Stimulated activated CD4-positive, alpha-beta T cell treated with anti-CD3 and anti-CD28 coated beads, Interleukin-15, amount 100 ng/mL, for 48 hours (primary cell): ENCODE measurements at regions not wholly inside any gene's neighbourhood (a gene's known extent, or its start where the extent isn't known, plus 50 kb on each side); places are given as distances from the start of the nearest gene placed in this dataset.

Experiments
- DNase-seq, 2 donors: peaks; one replicate each; pipeline ENCODE4 v3.0.0-alpha.2; 2020; ENCODE audit warnings: low read depth in 2 of 2

DNA sequence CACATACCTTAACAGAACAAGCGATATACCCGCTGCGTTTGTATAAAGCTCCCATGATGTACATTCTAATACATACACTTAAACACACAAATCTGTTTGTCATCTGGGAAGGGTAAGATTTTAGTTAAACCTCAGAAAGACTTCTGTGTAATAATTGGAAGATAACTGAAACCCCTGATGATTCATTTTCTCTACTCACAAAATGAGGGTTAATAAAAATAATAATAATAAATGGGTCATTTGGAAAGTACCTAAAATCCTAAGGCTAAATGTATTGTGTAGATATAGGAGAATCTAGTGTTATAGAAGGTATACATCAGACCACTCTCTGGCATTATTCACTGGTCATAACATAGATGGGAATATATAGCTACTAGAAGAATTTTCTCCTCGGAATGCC is 64.7 kb upstream of the SOX9 start:
- DNase-seq, result no peak

DNA sequence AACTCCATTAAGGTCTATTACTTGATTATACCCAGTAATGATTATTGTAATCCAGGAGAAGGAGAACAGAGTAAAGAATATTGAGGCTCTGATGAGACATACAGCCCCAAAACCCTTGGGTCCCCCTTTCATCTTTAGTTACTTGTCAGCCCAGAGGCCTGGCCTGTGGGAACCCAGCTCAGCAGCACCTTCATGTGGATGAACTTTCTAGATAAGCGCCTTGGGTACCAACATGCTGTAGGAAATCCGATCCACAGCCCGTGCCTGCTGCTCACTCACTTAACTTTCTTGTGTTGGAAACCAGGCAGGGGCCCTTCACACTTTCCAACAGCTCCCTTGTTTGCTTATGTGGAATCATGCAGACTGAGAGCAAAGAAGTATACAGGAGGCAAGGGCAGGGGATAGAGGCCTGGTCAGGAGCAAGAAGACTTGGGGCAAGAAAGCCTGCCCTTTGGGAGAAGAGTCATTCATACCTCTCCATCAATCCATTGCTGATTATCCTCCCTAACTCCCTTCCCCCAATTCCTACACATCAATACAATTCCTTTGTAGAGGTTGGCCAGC is 64.0 kb upstream of the SOX9 start:
- DNase-seq, result no peak

DNA sequence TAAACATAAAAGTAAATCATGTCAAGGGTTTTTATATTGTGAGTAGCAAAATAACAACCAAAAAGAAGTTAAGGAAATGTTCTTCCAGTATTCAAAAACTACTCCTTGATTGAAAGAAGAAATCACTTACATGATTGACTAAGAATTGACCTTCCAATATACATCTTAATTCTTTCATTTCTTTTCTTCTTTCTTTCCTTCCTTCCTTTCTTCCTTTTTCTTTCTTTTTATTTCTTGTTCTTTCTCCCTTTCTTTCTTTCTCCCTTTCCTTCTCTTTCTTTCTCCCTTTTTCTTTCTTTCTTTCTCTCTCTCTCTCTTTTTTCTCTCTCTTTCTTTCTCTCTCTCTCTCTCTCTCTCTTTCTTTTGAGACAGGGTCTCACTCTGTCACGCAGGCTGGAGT is 60.7 kb upstream of the SOX9 start:
- DNase-seq, result no peak

DNA sequence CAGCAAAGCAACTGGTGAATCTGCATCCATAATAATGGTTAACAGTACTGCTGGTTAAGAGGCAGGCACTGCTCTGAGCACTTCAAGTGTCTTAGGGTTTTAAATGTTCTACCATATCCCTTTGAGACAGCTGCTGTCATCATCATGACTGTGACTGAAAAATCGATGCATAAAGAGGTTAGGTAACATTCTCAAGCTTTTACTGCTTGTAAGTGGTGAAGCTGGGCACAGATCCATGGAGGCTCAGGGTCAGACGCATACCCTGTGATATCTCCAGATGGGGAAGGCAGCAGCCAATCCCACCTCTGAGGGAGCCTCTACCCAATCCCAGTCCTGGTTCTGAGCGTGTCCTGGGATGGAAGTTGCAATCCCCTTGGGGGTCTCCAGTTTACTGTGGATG is 57.6 kb upstream of the SOX9 start:
- DNase-seq, result no peak

DNA sequence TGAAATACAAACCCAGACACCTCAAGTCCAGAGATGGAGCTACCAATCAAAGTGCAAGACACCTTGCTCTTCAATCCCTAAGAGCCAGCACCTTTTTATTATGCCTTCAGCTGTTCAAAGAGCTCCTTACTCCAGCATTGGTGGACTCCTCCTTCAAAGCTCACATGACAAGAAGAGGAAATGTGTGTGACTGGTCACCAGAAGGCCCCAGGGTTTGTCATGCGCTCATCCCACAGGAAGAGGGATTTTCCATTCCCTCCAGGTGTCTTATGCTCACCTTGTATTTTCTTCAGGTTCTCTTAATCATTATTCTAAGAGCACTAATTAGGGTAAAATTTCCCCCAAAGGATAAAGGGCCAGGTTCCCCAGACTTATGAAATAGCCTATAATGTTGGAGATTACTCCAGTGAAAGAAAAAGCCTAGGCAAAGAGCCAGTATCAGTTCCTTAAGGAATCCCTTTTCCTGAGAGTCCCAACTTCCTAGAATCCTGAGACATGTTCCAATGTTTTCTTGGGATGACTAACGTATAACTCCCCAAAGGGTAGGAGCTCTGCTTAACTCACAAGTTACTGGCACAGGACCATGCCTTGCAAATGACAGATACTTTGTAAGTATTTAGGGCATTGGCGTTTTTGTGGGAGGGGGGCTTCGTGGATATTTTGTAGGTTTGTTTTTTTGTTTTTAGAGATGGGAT is 56.9 kb upstream of the SOX9 start:
- no peak for DNase-seq

DNA sequence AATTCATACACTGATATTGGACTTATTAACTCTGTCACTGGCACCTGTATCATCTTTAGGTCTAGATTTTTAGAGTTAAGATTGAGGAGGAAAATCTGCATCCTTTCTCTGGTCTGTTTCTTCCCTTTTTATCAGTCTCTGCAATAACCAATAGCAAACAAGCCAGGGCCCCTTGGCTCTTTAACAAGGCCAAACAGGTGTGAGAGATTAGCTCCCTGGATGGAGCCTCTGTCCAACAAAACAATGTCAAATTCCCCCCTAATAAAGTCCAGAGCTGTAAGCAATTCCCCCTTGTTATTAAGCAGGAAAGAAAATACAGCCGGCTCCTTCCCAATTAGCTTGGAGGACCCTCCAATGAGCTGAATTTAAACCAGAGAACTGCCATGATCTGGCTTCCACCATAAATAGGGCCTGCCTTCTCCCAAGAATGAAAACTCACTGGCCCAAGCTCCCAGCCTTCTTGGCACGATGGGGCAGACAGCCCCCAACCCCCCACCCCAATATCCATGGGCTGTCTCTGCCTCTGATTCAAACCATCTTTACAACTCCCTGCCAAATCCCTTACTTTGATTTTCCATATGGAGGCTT is 56.1 kb upstream of the SOX9 start:
- no peak for DNase-seq

DNA sequence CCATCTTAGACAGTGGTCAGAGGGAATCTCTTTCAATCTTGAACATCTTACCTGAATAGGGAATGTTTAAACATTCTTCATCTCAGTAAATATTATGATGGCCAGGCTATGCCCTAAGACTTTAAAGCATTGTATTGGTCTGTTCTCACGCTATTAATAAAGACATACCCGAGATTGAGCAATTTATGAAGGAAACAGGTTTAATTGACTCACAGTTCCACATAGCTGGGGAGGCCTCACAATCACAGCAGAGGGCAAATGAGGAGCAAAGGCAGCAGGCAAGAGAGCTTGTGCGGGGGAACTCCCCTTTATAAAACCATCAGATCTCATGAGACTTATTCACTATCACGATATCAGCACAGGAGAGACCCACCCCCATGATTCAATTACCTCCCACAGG is 55.3 kb upstream of the SOX9 start:
- DNase-seq, result no peak

DNA sequence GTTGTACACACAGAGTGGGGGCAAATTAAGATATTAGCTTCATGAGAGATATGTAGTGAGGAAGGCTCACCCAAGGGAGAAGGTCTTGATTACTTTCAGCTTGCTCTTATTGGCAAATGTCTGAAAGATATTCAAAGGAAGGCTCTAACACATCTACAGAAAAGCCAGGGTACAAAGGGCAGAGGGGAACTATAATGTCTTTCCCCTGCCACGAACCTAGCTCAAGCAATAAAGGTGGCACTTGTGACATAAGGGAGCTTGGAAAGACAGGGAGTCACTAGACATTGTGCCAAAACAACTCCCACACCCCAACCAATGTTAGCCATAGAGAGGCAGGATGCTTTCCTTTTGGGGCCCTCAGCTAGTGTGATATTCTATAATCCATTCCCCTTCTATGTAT is 52.2 kb upstream of the SOX9 start:
- DNase-seq, result no peak

DNA sequence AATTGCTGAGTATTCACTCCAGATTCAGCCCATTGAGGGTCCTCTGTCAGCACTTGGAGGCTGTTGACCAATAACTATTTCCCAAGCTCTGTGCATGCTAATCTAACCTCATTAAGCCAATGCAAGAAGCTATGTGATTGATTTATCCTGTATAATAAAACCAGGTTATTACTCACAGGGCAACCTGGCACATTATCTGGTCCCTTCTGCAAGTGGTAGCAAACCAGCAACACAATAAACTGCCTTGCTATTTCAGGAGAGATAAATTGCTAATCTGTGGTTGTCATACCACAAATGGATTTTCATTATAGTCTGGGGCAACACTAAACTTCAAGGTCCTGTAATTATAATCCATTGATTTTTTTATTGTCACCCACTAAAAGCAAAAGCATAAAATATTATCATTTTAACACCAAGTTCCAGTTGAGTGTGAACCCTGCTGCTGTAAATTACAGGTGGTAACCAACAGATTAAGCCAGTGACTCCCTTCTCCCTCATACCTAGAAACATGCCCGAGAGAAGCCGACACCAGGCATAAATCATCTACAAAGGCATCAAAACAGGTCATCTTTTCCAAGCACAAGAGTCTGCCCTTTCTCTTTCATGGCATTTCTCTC is 51.1 kb upstream of the SOX9 start:
- no peak for DNase-seq
